ENCODE measurements at regions not wholly inside any gene's neighbourhood (a gene's known extent, or its start where the extent isn't known, plus 50 kb on each side); places are given as distances from the start of the nearest gene placed in this dataset.

DNA sequence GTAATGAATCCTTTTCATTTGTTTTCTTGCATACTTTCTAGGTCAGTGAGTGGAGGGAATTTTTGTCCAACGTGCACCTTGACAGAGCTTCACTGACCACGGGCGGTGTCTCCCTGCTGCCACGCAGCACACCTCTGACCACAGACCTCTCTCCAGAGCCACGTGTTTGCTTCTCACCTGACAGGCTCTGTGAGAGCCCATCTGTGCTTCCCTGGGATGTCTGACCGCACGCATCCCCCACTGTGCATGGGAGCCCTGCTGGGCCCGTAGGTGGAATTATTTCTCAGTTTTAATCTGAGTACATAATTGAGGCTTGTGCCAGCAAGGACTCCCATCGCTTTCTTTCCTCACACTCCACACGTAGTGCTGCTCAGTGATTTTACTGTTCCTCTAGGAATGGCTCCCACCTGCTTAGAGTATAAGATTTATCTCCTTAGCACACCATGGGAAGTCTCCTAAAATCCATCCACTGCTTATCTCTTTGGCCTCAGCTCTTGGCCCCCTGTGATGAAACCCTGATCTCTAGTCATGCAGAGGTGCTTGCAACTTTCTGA is 482.6 kb downstream of the TSN start:
- Histone ChIP-seq H3K27ac (ENCODE audit: low read depth, low read length) (no peak overlapping the region), H3K9me3 (ENCODE audit: control insufficient read depth, insufficient read depth, low read length) (no peaks in the 10 kb centered on the region), H3K27me3 (ENCODE audit: control insufficient read depth, insufficient read depth, low read length) (no peaks in the 10 kb centered on the region), H3K4me3 (ENCODE audit: low read depth, low read length) (no peak overlapping the region)
- DNase-seq (ENCODE audit: low read depth, low spot score), result no peak
- CTCF ChIA-PET, result no interaction called here
- POLR2A ChIA-PET, result no interaction called here
- TF ChIP-seq, protein P1, sequence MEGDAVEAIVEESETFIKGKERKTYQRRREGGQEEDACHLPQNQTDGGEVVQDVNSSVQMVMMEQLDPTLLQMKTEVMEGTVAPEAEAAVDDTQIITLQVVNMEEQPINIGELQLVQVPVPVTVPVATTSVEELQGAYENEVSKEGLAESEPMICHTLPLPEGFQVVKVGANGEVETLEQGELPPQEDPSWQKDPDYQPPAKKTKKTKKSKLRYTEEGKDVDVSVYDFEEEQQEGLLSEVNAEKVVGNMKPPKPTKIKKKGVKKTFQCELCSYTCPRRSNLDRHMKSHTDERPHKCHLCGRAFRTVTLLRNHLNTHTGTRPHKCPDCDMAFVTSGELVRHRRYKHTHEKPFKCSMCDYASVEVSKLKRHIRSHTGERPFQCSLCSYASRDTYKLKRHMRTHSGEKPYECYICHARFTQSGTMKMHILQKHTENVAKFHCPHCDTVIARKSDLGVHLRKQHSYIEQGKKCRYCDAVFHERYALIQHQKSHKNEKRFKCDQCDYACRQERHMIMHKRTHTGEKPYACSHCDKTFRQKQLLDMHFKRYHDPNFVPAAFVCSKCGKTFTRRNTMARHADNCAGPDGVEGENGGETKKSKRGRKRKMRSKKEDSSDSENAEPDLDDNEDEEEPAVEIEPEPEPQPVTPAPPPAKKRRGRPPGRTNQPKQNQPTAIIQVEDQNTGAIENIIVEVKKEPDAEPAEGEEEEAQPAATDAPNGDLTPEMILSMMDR (IDR thresholded peaks at IDR 0.05; ENCODE audit: low read depth, low read length), result no peak

DNA sequence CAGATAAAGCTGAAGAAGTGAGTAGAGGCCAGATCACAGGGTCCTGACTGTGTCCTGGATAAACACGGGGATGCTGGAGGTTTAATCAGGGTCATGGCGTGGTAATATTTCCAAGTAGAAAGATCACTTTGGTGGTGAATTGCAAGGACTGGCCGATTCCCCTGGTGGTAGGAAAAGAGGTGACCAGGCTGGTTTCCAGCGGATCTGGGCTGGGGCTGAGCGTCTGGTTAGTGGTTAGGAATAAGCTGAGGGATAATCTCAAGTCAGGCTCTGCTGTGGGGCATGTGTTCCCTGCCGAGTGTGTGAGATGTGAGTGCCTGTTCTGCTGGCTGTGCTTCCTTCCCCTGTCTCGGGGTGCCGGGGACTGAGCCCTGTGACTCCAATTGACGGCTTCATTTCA is 484.0 kb downstream of the TSN start:
- Histone ChIP-seq H3K27me3 (ENCODE audit: control insufficient read depth, insufficient read depth, low read length) (no peaks in the 10 kb centered on the region), H3K4me3 (ENCODE audit: low read depth, low read length) (no peak overlapping the region), H3K9me3 (ENCODE audit: control insufficient read depth, insufficient read depth, low read length) (no peaks in the 10 kb centered on the region), H3K27ac (ENCODE audit: low read depth, low read length) (no peak overlapping the region)
- POLR2A ChIA-PET, result no interaction called here
- CTCF ChIA-PET, result no interaction called here
- TF ChIP-seq, protein P1 (IDR thresholded peaks at IDR 0.05; ENCODE audit: low read depth, low read length), result no peak
- DNase-seq (ENCODE audit: low read depth, low spot score), result no peak

DNA sequence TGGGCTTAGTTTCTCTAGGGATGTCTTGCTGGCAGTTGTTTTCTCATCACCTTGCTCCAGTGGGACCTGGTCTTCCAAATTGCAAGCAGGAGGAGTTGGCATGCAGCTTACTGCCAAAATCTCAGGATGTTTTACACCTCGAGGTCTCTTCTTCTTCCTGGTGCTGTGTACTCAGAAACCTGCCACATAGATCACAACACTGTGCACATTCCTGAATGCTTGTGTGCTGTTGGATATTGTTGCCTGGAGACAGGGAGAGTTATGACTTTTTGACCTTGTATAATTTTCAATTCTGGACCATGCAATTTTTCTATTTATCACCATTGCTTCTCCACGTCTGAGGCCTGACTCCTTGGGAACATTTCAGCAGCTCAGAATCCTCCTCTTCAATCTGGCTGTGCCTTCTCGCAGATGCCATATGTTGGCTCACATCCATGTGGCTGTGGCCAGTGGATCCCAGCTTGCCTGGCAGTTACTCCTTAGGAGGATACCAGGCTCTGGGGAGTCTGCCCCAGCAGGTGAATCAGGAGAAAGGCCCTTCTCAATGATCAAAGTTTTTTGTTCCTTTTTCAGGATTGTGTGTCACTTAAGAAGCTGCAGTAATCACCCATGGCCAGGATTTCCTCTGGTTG is 489.3 kb downstream of the TSN start:
- POLR2A ChIA-PET, result no interaction called here
- no peaks in the 10 kb centered on the region for H3K9me3 ChIP-seq (ENCODE audit: control insufficient read depth, insufficient read depth, low read length)
- TF ChIP-seq, protein P1 (IDR thresholded peaks at IDR 0.05; ENCODE audit: low read depth, low read length), result no peak
- no peak overlapping the region for H3K27ac ChIP-seq (ENCODE audit: low read depth, low read length)
- CTCF ChIA-PET, result no interaction called here
- no peak overlapping the region for H3K4me3 ChIP-seq (ENCODE audit: low read depth, low read length)
- H3K27me3 ChIP-seq (ENCODE audit: control insufficient read depth, insufficient read depth, low read length), result no peaks in the 10 kb centered on the region
- DNase-seq (ENCODE audit: low read depth, low spot score), result no peak

DNA sequence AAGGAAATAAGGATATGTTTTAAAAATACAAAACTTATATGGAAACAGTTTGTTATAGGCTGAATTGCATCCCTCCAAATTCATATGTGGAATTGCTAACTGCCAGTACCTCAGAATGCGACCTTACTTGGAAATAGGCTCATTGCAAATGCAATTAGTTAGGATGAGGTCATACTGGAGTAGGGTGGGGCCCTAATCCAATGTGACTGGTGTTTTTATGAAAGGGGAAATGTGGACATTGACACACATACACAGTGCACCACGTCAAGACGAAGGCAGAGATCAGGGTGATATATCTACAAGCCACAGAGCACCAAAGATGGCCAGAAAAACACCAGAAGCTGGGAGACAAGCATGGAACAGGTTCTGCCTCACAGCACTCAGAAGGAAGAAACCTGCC is 494.2 kb downstream of the TSN start:
- H3K27ac ChIP-seq (ENCODE audit: low read depth, low read length), result no peak overlapping the region
- H3K4me3 ChIP-seq (ENCODE audit: low read depth, low read length), result no peak overlapping the region
- no peaks in the 10 kb centered on the region for H3K27me3 ChIP-seq (ENCODE audit: control insufficient read depth, insufficient read depth, low read length)
- CTCF ChIA-PET, result no interaction called here
- TF ChIP-seq, protein P1 (IDR thresholded peaks at IDR 0.05; ENCODE audit: low read depth, low read length), result no peak
- no peaks in the 10 kb centered on the region for H3K9me3 ChIP-seq (ENCODE audit: control insufficient read depth, insufficient read depth, low read length)
- DNase-seq (ENCODE audit: low read depth, low spot score), result no peak
- POLR2A ChIA-PET, result no interaction called here

DNA sequence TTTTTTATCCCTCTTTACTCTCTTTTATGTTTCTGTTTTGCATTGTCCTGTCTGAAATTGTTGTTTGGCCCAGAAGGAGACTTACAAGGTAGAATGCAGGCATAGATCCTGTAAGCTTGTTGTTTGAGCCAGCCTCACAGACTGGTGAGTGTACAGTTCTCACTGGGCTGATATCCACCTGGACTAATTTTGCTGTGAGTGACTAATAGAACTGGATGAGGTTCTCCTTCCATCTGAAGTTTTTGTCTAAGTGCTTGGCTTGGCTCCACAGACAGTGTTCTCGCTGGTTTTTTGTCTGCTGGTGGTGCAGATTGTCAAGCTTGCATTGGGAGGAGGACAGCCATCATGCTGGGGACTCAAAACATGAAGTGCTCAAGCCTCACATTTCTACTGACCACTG is 495.7 kb downstream of the TSN start:
- H3K27me3 ChIP-seq (ENCODE audit: control insufficient read depth, insufficient read depth, low read length), result no peaks in the 10 kb centered on the region
- no peak for DNase-seq (ENCODE audit: low read depth, low spot score)
- ChIA-PET CTCF (no interaction called here), POLR2A (no interaction called here)
- H3K27ac ChIP-seq (ENCODE audit: low read depth, low read length), result no peak overlapping the region
- TF ChIP-seq, protein P1 (IDR thresholded peaks at IDR 0.05; ENCODE audit: low read depth, low read length), result no peak
- no peak overlapping the region for H3K4me3 ChIP-seq (ENCODE audit: low read depth, low read length)
- no peaks in the 10 kb centered on the region for H3K9me3 ChIP-seq (ENCODE audit: control insufficient read depth, insufficient read depth, low read length)
